A549 (cell line): ENCODE measurements at regions not wholly inside any gene's neighbourhood (a gene's known extent, or its start where the extent isn't known, plus 50 kb on each side); places are given as distances from the start of the nearest gene placed in this dataset.

Experiments
- ATAC-seq, 2 experiments: fragments of 200-7000 bp in 1 of 2; fragments of >200 bp in 1 of 2; cut with Nextera tagmentation in 1 of 2; cut with Tn5 transposase in 1 of 2; 3 replicates each; pipeline versions ENCODE4 v1.8.0 to v1.9.1; 2018 to 2020; ENCODE audit warnings: mild to moderate bottlenecking in 1 of 2, moderate library complexity in 1 of 2
- CTCF ChIA-PET: fragments of 300-600 bp; sonication (Branson Sonifier 250); formaldehyde crosslinking; extraction: SDS; loops from one replicate; lab custom pipeline; 2021; ENCODE audit warnings: antibody characterized with exemption, inconsistent platforms; lab: Yijun Ruan, JAX
- POLR2A ChIA-PET: fragments of 350-600 bp; formaldehyde crosslinking; extraction: SDS; loops from one replicate; lab custom pipeline; 2021; ENCODE audit warnings: antibody characterized with exemption, inconsistent platforms; lab: Yijun Ruan, JAX
- DNase-seq, 2 experiments: peaks; one replicate each; pipeline versions ENCODE4 v3.0.0 to v3.0.0-alpha.2; 2011 to 2016; ENCODE audit warnings: low read depth in 1 of 2, low spot score in 1 of 2
- FAIRE-seq: peaks from 2 replicates; lab custom pipeline; 2011; peaks lifted over from hg19 to GRCh38; lab: Jason Lieb, UNC
- H3K27ac ChIP-seq, 2 experiments: fragments of >200 bp; sonication (Bioruptor Twin); formaldehyde crosslinking; 3 replicates each; pipeline ENCODE4 v1.5.1; 2016 to 2017
- H3K4me1 ChIP-seq: fragments of >200 bp; sonication (Bioruptor Twin); formaldehyde crosslinking; 3 replicates; pipeline ENCODE4 v1.6.1; 2016
- H3K4me2 ChIP-seq: fragments of >200 bp; sonication (Bioruptor Twin); formaldehyde crosslinking; 3 replicates; pipeline ENCODE4 v1.6.1; 2016
- H3K4me3 ChIP-seq: fragments of >200 bp; sonication (Bioruptor Twin); formaldehyde crosslinking; 3 replicates; pipeline ENCODE4 v1.5.1; 2016
- H3K9me3 ChIP-seq: fragments of >200 bp; sonication (Bioruptor Twin); formaldehyde crosslinking; 3 replicates; pipeline ENCODE4 v1.6.1; 2016
- CTCF ChIP-seq: fragments of >200 bp; sonication (Bioruptor Twin); formaldehyde crosslinking; IDR thresholded peaks from 3 replicates; pipeline ENCODE4 v1.5.1; 2016
- EP300 ChIP-seq, 2 experiments: fragments of >200 bp; sonication (Bioruptor Twin); formaldehyde crosslinking; IDR thresholded peaks; 2 replicates in 1 of 2; 3 replicates in 1 of 2; pipeline ENCODE4 v1.6.1; 2016 to 2017
- ESRRA ChIP-seq: fragments of 150-350 bp; IDR thresholded peaks from 2 replicates; pipeline ENCODE4 v1.6.1; 2014; ENCODE audit warnings: mild to moderate bottlenecking, low read length, borderline replicate concordance
- GATA3 ChIP-seq: IDR thresholded peaks from 2 replicates; pipeline ENCODE4 v1.6.1; 2012; ENCODE audit warnings: borderline replicate concordance
- HEYL ChIP-seq: fragments of 250-450 bp; sonication (Bioruptor Pico); IDR thresholded peaks from 2 replicates; pipeline ENCODE4 v1.8.0; 2021; ENCODE audit warnings: mild to moderate bottlenecking, moderate library complexity
- HOXA7 ChIP-seq: fragments of 250-450 bp; sonication (Bioruptor Pico); IDR thresholded peaks from 2 replicates; pipeline ENCODE4 v1.5.0; 2020; ENCODE audit warnings: mild to moderate bottlenecking, moderate library complexity
- NPAS2 ChIP-seq: fragments of 250-450 bp; sonication (Bioruptor Pico); IDR thresholded peaks from 2 replicates; pipeline ENCODE4 v1.8.0; 2022; ENCODE audit warnings: mild to moderate bottlenecking, moderate library complexity, borderline replicate concordance
- NR3C1 ChIP-seq: fragments of >200 bp; sonication (Bioruptor Twin); formaldehyde crosslinking; IDR thresholded peaks from 3 replicates; pipeline ENCODE4 v1.6.1; 2017
- POLR2AphosphoS2 ChIP-seq: conservative IDR thresholded peaks from 2 replicates; pipeline ENCODE4 v1.6.1; 2012; ENCODE audit warnings: low read length, improper control_type of control experiment, inconsistent platforms
- RAD21 ChIP-seq, 2 experiments: fragments of >200 bp in 1 of 2; sonication (Bioruptor Twin) in 1 of 2; formaldehyde crosslinking in 1 of 2; IDR thresholded peaks in 1 of 2; conservative IDR thresholded peaks in 1 of 2; 2 replicates in 1 of 2; 3 replicates in 1 of 2; pipeline ENCODE4 v1.6.1; 2012 to 2018; ENCODE audit warnings: inconsistent platforms in 1 of 2
- RCOR1 ChIP-seq: fragments of 150-350 bp; IDR thresholded peaks from 2 replicates; pipeline ENCODE4 v1.6.1; 2014; ENCODE audit warnings: antibody characterized with exemption, low read length, low read depth
- SMC3 ChIP-seq: fragments of >200 bp; sonication (Bioruptor Twin); formaldehyde crosslinking; IDR thresholded peaks from 3 replicates; pipeline ENCODE4 v1.6.1; 2018; ENCODE audit warnings: inconsistent platforms
- ZSCAN20 ChIP-seq: fragments of 250-450 bp; sonication (Bioruptor Pico); IDR thresholded peaks from 2 replicates; pipeline ENCODE4 v1.8.0; 2022; ENCODE audit warnings: mild to moderate bottlenecking, moderate library complexity
- WGBS: methylation state at CpG from one replicate; pipeline ENCODE4 v1.1.6; 2017; ENCODE audit errors: missing lambda C conversion rate; 5-methylcytosine and 5-hydroxymethylcytosine counted together
- TF ChIP-seq, protein P1 (sequence below): fragments of 450-650 bp; IDR thresholded peaks from 2 replicates; pipeline ENCODE4 v1.6.1; 2014; ENCODE audit warnings: antibody characterized with exemption

- Histone ChIP-seq H3K4me2 (peak overlapping the region; percentile 49), H3K4me3 (no peak overlapping the region), H3K4me1 (peaks cover 35% of the 10 kb centered on the region), H3K9me3 (0 out of 3 replicates have a peak, but pooled peaks cover 4% of the 10 kb centered on the region), H3K27ac (peak overlapping the region; percentile 69 to 75)
- TF ChIP-seq SMC3 (peak; percentile 94), ESRRA (no peak), CTCF (peak; percentile 89), RAD21 (conservative IDR thresholded peaks at IDR 0.05 in 1 of 2, IDR thresholded peaks at IDR 0.05 in 1 of 2) (peak; percentile 87 to 90)
- CTCF ChIA-PET: interaction anchor here (0.6 to 3.5 kb wide), 23 partner anchors 9 to 721 kb away, joined by 3 to 27 read pairs (median 4); no protein-coding TSS in a partner anchor
- POLR2A ChIA-PET: no interaction called here
- WGBS: 22% methylated on average over 13 of the region's 13 CpGs
- DNase-seq (peak; percentile 58 to 76), ATAC-seq (peak; percentile 95), FAIRE-seq (peak; percentile 28)
These were observed 90.2 kb upstream of the SCG2 start for GRCh38 chr2:223692191-223692947.

- H3K4me1 ChIP-seq: peaks cover 18% of the 10 kb centered on the region
- H3K9me3 ChIP-seq: no peaks in the 10 kb centered on the region
- ChIA-PET POLR2A (no interaction called here), CTCF (interaction anchor here (2.0 kb wide), 1 partner anchor 110 kb away, joined by 7 read pairs; no protein-coding TSS in a partner anchor)
- TF ChIP-seq GATA3 (no peak), ZSCAN20 (no peak), RCOR1 (no peak), CTCF (no peak)
- DNase-seq (no peak), ATAC-seq (peak; percentile 19 to 40; a peak in 4 of 6 replicates), FAIRE-seq (no peak)
- no peak overlapping the region for H3K4me3 ChIP-seq
- 76% methylated on average over 4 of the region's 4 CpGs for WGBS
- 0 out of 3 replicates have a peak overlapping the region, but pooled peaks have one; percentile 19 for H3K4me2 ChIP-seq
- H3K27ac ChIP-seq: peak overlapping the region in 1 of 2 experiments; percentile 50; a peak in 4 of 6 replicates
These were observed 86.1 kb upstream of the SCG2 start for GRCh38 chr2:223688094-223688835.

DNA sequence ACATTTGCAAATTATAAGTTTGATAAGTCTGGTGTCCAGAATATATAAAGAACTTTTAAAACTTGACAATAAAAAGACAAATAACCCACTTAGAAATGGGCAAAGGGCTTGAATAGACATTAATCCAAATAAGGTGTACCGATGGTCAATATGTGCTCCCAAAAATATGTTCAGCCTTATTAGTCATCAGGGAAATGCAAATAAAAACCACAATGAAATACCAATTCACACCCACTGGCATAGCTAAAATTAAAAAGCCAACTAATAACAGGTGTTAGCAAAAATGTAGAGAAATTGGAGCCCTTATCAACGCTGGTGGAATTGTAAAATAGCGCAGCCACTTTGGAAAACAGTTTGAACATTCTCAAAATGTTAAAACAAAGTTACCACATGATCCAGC lies 79.0 kb upstream of the SCG2 start:
- DNase-seq (no peak), ATAC-seq (no peak), FAIRE-seq (no peak)
- 23% methylated on average over 3 of the region's 3 CpGs for WGBS
- peaks cover 3% of the 10 kb centered on the region for H3K4me1 ChIP-seq
- H3K4me3 ChIP-seq: no peak overlapping the region
- H3K9me3 ChIP-seq: no peaks in the 10 kb centered on the region
- ChIA-PET POLR2A (no interaction called here), CTCF (no interaction called here)
- no peak overlapping the region for H3K4me2 ChIP-seq
- no peak overlapping the region for H3K27ac ChIP-seq
- TF ChIP-seq HOXA7 (CRISPR knock-in tag) (no peak), HEYL (no peak), NPAS2 (CRISPR knock-in tag) (no peak), NR3C1 (no peak), EP300 (IDR thresholded peaks at IDR 0.05) (no peak), POLR2AphosphoS2 (no peak)
- TF ChIP-seq, protein P1, sequence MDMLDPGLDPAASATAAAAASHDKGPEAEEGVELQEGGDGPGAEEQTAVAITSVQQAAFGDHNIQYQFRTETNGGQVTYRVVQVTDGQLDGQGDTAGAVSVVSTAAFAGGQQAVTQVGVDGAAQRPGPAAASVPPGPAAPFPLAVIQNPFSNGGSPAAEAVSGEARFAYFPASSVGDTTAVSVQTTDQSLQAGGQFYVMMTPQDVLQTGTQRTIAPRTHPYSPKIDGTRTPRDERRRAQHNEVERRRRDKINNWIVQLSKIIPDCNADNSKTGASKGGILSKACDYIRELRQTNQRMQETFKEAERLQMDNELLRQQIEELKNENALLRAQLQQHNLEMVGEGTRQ: no peak
